H1 (cell line): ENCODE measurements at regions not wholly inside any gene's neighbourhood (a gene's known extent, or its start where the extent isn't known, plus 50 kb on each side); places are given as distances from the start of the nearest gene placed in this dataset.

ENCODE experiments used
- CTCF ChIA-PET: fragments of 300-600 bp; sonication (Branson Sonifier 250); formaldehyde crosslinking; loops from one replicate; lab custom pipeline; 2021; ENCODE audit not compliant: partially characterized antibody; lab: Charles Lee
- POLR2A ChIA-PET: fragments of 300-600 bp; sonication (Branson Sonifier 250); formaldehyde crosslinking; loops from one replicate; lab custom pipeline; 2021; ENCODE audit warnings: inconsistent platforms; ENCODE audit not compliant: partially characterized antibody; lab: Charles Lee
- DNase-seq, 2 experiments: peaks; one replicate each; pipeline versions ENCODE4 v3.0.0 to v3.0.0-alpha.2; 2010 to 2022; ENCODE audit warnings: low spot score in 2 of 2, low read depth in 1 of 2, mixed read lengths in 1 of 2
- FAIRE-seq: peaks from 2 replicates; lab custom pipeline; 2011; peaks lifted over from hg19 to GRCh38; lab: Jason Lieb, UNC
- H2AFZ ChIP-seq: 2 replicates; pipeline ENCODE4 v1.8.1; 2012; ENCODE audit warnings: low read length, inconsistent platforms
- H2AK5ac ChIP-seq: 2 replicates; pipeline ENCODE4 v1.6.1; 2013; ENCODE audit warnings: low read depth, low read length
- H2BK120ac ChIP-seq: replicated peaks from 2 replicates; pipeline ENCODE3; 2013; ENCODE audit warnings: low read depth, low read length, inconsistent platforms
- H2BK12ac ChIP-seq: 2 replicates; pipeline ENCODE4 v1.6.1; 2013; ENCODE audit warnings: low read depth, low read length
- H2BK15ac ChIP-seq: 2 replicates; pipeline ENCODE4 v1.6.1; 2013; ENCODE audit warnings: low read length
- H2BK20ac ChIP-seq: 2 replicates; pipeline ENCODE4 v1.6.1; 2013; ENCODE audit warnings: low read length
- H2BK5ac ChIP-seq: 2 replicates; pipeline ENCODE4 v1.6.1; 2013; ENCODE audit warnings: low read depth, low read length
- H3K14ac ChIP-seq: 2 replicates; pipeline ENCODE4 v1.6.1; 2013; ENCODE audit warnings: inconsistent platforms; ENCODE audit not compliant: insufficient read length
- H3K18ac ChIP-seq: 2 replicates; pipeline ENCODE4 v1.6.1; 2013; ENCODE audit warnings: low read length; ENCODE audit errors: extremely low read depth
- H3K23ac ChIP-seq: 2 replicates; pipeline ENCODE4 v1.6.1; 2013; ENCODE audit warnings: inconsistent platforms; ENCODE audit not compliant: insufficient read length
- H3K23me2 ChIP-seq: 2 replicates; pipeline ENCODE4 v1.6.1; 2013; ENCODE audit warnings: low read depth, low read length
- H3K27ac ChIP-seq: 2 replicates; pipeline ENCODE4 v1.6.1; 2011; ENCODE audit warnings: low read depth, low read length, inconsistent platforms
- H3K27me3 ChIP-seq, 4 experiments: replicated peaks in 1 of 4; 1 replicate in 1 of 4; 2 replicates in 3 of 4; pipeline versions ENCODE4 v1.6.1 to v1.8.1; 2011 to 2013; ENCODE audit warnings: low read length in 3 of 4, mild to moderate bottlenecking in 3 of 4, inconsistent platforms in 2 of 4, mixed read lengths in 2 of 4, moderate library complexity in 1 of 4; ENCODE audit not compliant: control insufficient read depth in 3 of 4, insufficient read depth in 3 of 4; ENCODE audit errors: extremely low read depth in 1 of 4
- H3K36me3 ChIP-seq, 4 experiments: 2 replicates each; pipeline versions ENCODE4 v1.6.1 to v1.8.1; 2011 to 2013; ENCODE audit warnings: mild to moderate bottlenecking in 4 of 4, low read length in 3 of 4, moderate library complexity in 2 of 4, control low read depth in 1 of 4, inconsistent platforms in 1 of 4; ENCODE audit not compliant: insufficient read depth in 4 of 4, control insufficient read depth in 2 of 4
- H3K4ac ChIP-seq: replicated peaks from 2 replicates; pipeline ENCODE3; 2013; ENCODE audit warnings: low read length, low read depth, mixed read lengths, inconsistent platforms; ENCODE audit not compliant: insufficient read length
- H3K4me1 ChIP-seq, 4 experiments: replicated peaks in 1 of 4; 1 replicate in 1 of 4; 2 replicates in 3 of 4; pipeline versions ENCODE4 v1.6.1 to v1.8.1; 2011 to 2013; ENCODE audit warnings: low read length in 3 of 4, inconsistent platforms in 2 of 4, mixed read lengths in 1 of 4; ENCODE audit not compliant: insufficient read depth in 4 of 4, control insufficient read depth in 3 of 4
- H3K4me2 ChIP-seq, 2 experiments: 2 replicates each; pipeline versions ENCODE4 v1.6.1 to v1.8.1; 2011 to 2013; ENCODE audit warnings: low read depth in 2 of 2, low read length in 2 of 2, control low read depth in 1 of 2, inconsistent platforms in 1 of 2, mild to moderate bottlenecking in 1 of 2; ENCODE audit not compliant: insufficient read depth in 1 of 2
- H3K4me3 ChIP-seq, 4 experiments: fragments of 200-600, 300-600 bp in 1 of 4; sonication (generic), shearing (Covaris generic), sonication (Bioruptor Twin) in 1 of 4; 2 replicates each; pipeline versions ENCODE4 v1.5.1 to v1.8.1; 2011 to 2016; ENCODE audit warnings: low read length in 4 of 4, low read depth in 3 of 4, control low read depth in 2 of 4, inconsistent platforms in 2 of 4, mild to moderate bottlenecking in 2 of 4, mixed read lengths in 1 of 4, moderate library complexity in 1 of 4; ENCODE audit not compliant: insufficient read depth in 2 of 4; ENCODE audit errors: extremely low read depth in 1 of 4
- H3K56ac ChIP-seq: replicated peaks from 2 replicates; pipeline ENCODE3; 2013; ENCODE audit warnings: low read depth, mild to moderate bottlenecking, mixed read lengths, low read length, inconsistent platforms; ENCODE audit not compliant: insufficient read length
- H3K79me1 ChIP-seq: 2 replicates; pipeline ENCODE4 v1.6.1; 2013; ENCODE audit warnings: low read depth, low read length, control low read depth
- H3K79me2 ChIP-seq, 2 experiments: 2 replicates each; pipeline versions ENCODE4 v1.6.1 to v1.8.1; 2012 to 2013; ENCODE audit warnings: low read length in 2 of 2, mild to moderate bottlenecking in 2 of 2, inconsistent platforms in 1 of 2; ENCODE audit not compliant: insufficient read depth in 2 of 2, control insufficient read depth in 1 of 2
- H3K9ac ChIP-seq, 4 experiments: replicated peaks in 1 of 4; 1 replicate in 1 of 4; 2 replicates in 3 of 4; pipeline versions ENCODE4 v1.6.1 to v1.8.1; 2011 to 2013; ENCODE audit warnings: low read depth in 3 of 4, low read length in 3 of 4, control low read depth in 2 of 4, mild to moderate bottlenecking in 2 of 4, moderate library complexity in 2 of 4, inconsistent platforms in 1 of 4; ENCODE audit errors: extremely low read depth in 1 of 4
- H3K9me3 ChIP-seq, 2 experiments: 2 replicates each; pipeline versions ENCODE4 v1.6.1 to v1.8.1; 2012 to 2013; ENCODE audit warnings: mild to moderate bottlenecking in 2 of 2, moderate library complexity in 2 of 2, control low read depth in 1 of 2, inconsistent platforms in 1 of 2, low read depth in 1 of 2, low read length in 1 of 2, mixed read lengths in 1 of 2; ENCODE audit not compliant: insufficient read depth in 2 of 2
- H4K20me1 ChIP-seq, 2 experiments: replicated peaks in 1 of 2; 2 replicates each; pipeline versions ENCODE3 to v1.8.1; 2011 to 2013; ENCODE audit warnings: inconsistent platforms in 2 of 2, low read length in 2 of 2, mild to moderate bottlenecking in 1 of 2; ENCODE audit not compliant: insufficient read depth in 2 of 2, control insufficient read depth in 1 of 2
- H4K5ac ChIP-seq: 2 replicates; pipeline ENCODE4 v1.6.1; 2013; ENCODE audit warnings: low read length, low read depth, mixed read lengths, inconsistent platforms; ENCODE audit not compliant: insufficient read length
- H4K8ac ChIP-seq: 2 replicates; pipeline ENCODE4 v1.8.0; 2013; ENCODE audit warnings: mild to moderate bottlenecking, moderate library complexity, low read length, inconsistent platforms; ENCODE audit not compliant: insufficient read depth; ENCODE audit errors: extremely low read depth
- H4K91ac ChIP-seq: replicated peaks from 2 replicates; pipeline ENCODE3; 2013; ENCODE audit warnings: low read length, mixed read lengths, inconsistent platforms; ENCODE audit not compliant: insufficient read length
- ATF2 ChIP-seq: IDR thresholded peaks from 2 replicates; pipeline ENCODE4 v1.6.1; 2012; ENCODE audit warnings: low read length, inconsistent platforms
- EGR1 ChIP-seq: IDR thresholded peaks from 2 replicates; pipeline ENCODE4 v1.6.1; 2011; ENCODE audit warnings: low read depth, low read length, borderline replicate concordance
- EP300 ChIP-seq, 2 experiments: IDR thresholded peaks; 1 replicate in 1 of 2; 2 replicates in 1 of 2; pipeline ENCODE4 v1.6.1; 2011 to 2012; ENCODE audit warnings: low read depth in 2 of 2, low read length in 2 of 2, mild to moderate bottlenecking in 2 of 2, borderline replicate concordance in 1 of 2, inconsistent platforms in 1 of 2, moderate library complexity in 1 of 2
- HDAC6 ChIP-seq: IDR thresholded peaks from one replicate; pipeline ENCODE4 v1.7.1; 2012; ENCODE audit warnings: low read depth, mild to moderate bottlenecking, inconsistent platforms, low read length, moderate library complexity
- JUN ChIP-seq: IDR thresholded peaks from 2 replicates; pipeline ENCODE4 v1.6.1; 2011; ENCODE audit warnings: low read depth, mild to moderate bottlenecking, improper control_type of control experiment, low read length
- KDM1A ChIP-seq: fragments of 200-600, 300-600 bp; sonication (generic); IDR thresholded peaks from 2 replicates; pipeline ENCODE4 v1.7.1; 2016; ENCODE audit warnings: mild to moderate bottlenecking, low read length, borderline replicate concordance
- KDM4A ChIP-seq: IDR thresholded peaks from one replicate; pipeline ENCODE4 v1.7.1; 2012; ENCODE audit warnings: low read depth, mild to moderate bottlenecking, moderate library complexity, low read length, inconsistent platforms; ENCODE audit not compliant: severe bottlenecking
- MAX ChIP-seq: IDR thresholded peaks from 2 replicates; pipeline ENCODE4 v1.6.1; 2012; ENCODE audit warnings: inconsistent platforms
- NANOG ChIP-seq: IDR thresholded peaks from 2 replicates; pipeline ENCODE4 v1.6.1; 2011; ENCODE audit warnings: low read length, low read depth, mild to moderate bottlenecking, inconsistent platforms; ENCODE audit not compliant: insufficient read depth, poor library complexity, severe bottlenecking
- USF2 ChIP-seq: IDR thresholded peaks from 2 replicates; pipeline ENCODE4 v1.6.1; 2011; ENCODE audit warnings: low read length, improper control_type of control experiment
- WGBS, 2 experiments: shearing (Covaris generic) in 1 of 2; methylation state at CpG; one replicate each; pipeline versions ENCODE4 v1.1.6 to v1.1.7; 2013 to 2015; ENCODE audit warnings: low lambda C conversion rate in 2 of 2, mixed read lengths in 2 of 2, inconsistent platforms in 1 of 2, low coverage in 1 of 2, missing lambda C conversion rate in 1 of 2; ENCODE audit not compliant: insufficient replicate concordance in 2 of 2, insufficient coverage in 1 of 2, insufficient read length in 1 of 2; ENCODE audit errors: extremely low coverage in 1 of 2, missing lambda C conversion rate in 1 of 2; 5-methylcytosine and 5-hydroxymethylcytosine counted together

GRCh38 chr1:209232197-209232596 lies 351.3 kb upstream of the CAMK1G start:
- H4K20me1 ChIP-seq, result no peaks in the 10 kb centered on the region
- no peaks in the 10 kb centered on the region for H3K27me3 ChIP-seq
- H2BK12ac ChIP-seq, result no peak overlapping the region
- no peaks in the 10 kb centered on the region for H3K79me2 ChIP-seq
- H2BK15ac ChIP-seq, result no peak overlapping the region
- no peak overlapping the region for H3K14ac ChIP-seq
- no peak overlapping the region for H3K27ac ChIP-seq
- DNase-seq (no peak), FAIRE-seq (no peak)
- no peak overlapping the region for H2AFZ ChIP-seq
- H3K23ac ChIP-seq, result no peak overlapping the region
- no peak overlapping the region for H3K9ac ChIP-seq
- no peaks in the 10 kb centered on the region for H3K23me2 ChIP-seq
- no peaks in the 10 kb centered on the region; a peak in 1 of 8 replicates for H3K36me3 ChIP-seq
- H3K9me3 ChIP-seq, result peaks cover 0 to 7% of the 10 kb centered on the region in 2 experiments; a peak in 2 of 4 replicates
- TF ChIP-seq EP300 (IDR thresholded peaks at IDR 0.05; ENCODE audit: borderline replicate concordance in 1 of 2, low read depth in 2 of 2, low read length in 2 of 2) (no peak), USF2 (no peak), KDM4A (no peak), JUN (no peak), KDM1A (no peak), MAX (no peak), EGR1 (no peak), NANOG (no peak), ATF2 (no peak), HDAC6 (no peak)
- peaks cover 0 to 5% (median 0%) of the 10 kb centered on the region in 4 experiments; a peak in 1 of 7 replicates for H3K4me1 ChIP-seq
- H2BK120ac ChIP-seq, result no peak overlapping the region
- H3K4me2 ChIP-seq, result no peak overlapping the region
- H3K56ac ChIP-seq, result no peak overlapping the region
- H3K18ac ChIP-seq, result no peak overlapping the region
- ChIA-PET CTCF (interaction anchor here (1.6 to 2.5 kb wide), 3 partner anchors 16 to 29 kb away, joined by 4 to 7 read pairs (median 5); no protein-coding TSS in a partner anchor), POLR2A (no interaction called here)
- no peak overlapping the region for H4K91ac ChIP-seq
- no peak overlapping the region for H2BK20ac ChIP-seq
- 88% methylated on average over 16 of the region's 17 CpGs; no CpG with 5 or more reads in 1 of the 2 experiments for WGBS, 2 experiments
- no peak overlapping the region for H2AK5ac ChIP-seq
- H4K8ac ChIP-seq, result no peak overlapping the region
- no peak overlapping the region for H2BK5ac ChIP-seq
- H4K5ac ChIP-seq, result no peak overlapping the region
- H3K4ac ChIP-seq, result no peak overlapping the region
- H3K4me3 ChIP-seq, result no peak overlapping the region
- H3K79me1 ChIP-seq, result no peaks in the 10 kb centered on the region
